H1 (cell line): ENCODE measurements at regions not wholly inside any gene's neighbourhood (a gene's known extent, or its start where the extent isn't known, plus 50 kb on each side); places are given as distances from the start of the nearest gene placed in this dataset.

Experiments used
- CTCF ChIA-PET: fragments of 300-600 bp; sonication (Branson Sonifier 250); formaldehyde crosslinking; loops from one replicate; lab custom pipeline; 2021; ENCODE audit not compliant: partially characterized antibody; lab: Charles Lee
- POLR2A ChIA-PET: fragments of 300-600 bp; sonication (Branson Sonifier 250); formaldehyde crosslinking; loops from one replicate; lab custom pipeline; 2021; ENCODE audit warnings: inconsistent platforms; ENCODE audit not compliant: partially characterized antibody; lab: Charles Lee
- DNase-seq, 2 experiments: peaks; one replicate each; pipeline versions ENCODE4 v3.0.0 to v3.0.0-alpha.2; 2010 to 2022; ENCODE audit warnings: low spot score in 2 of 2, low read depth in 1 of 2, mixed read lengths in 1 of 2
- FAIRE-seq: peaks from 2 replicates; lab custom pipeline; 2011; peaks lifted over from hg19 to GRCh38; lab: Jason Lieb, UNC
- H2AFZ ChIP-seq: 2 replicates; pipeline ENCODE4 v1.8.1; 2012; ENCODE audit warnings: low read length, inconsistent platforms
- H2AK5ac ChIP-seq: 2 replicates; pipeline ENCODE4 v1.6.1; 2013; ENCODE audit warnings: low read depth, low read length
- H2BK120ac ChIP-seq: replicated peaks from 2 replicates; pipeline ENCODE3; 2013; ENCODE audit warnings: low read depth, low read length, inconsistent platforms
- H2BK12ac ChIP-seq: 2 replicates; pipeline ENCODE4 v1.6.1; 2013; ENCODE audit warnings: low read depth, low read length
- H2BK15ac ChIP-seq: 2 replicates; pipeline ENCODE4 v1.6.1; 2013; ENCODE audit warnings: low read length
- H2BK20ac ChIP-seq: 2 replicates; pipeline ENCODE4 v1.6.1; 2013; ENCODE audit warnings: low read length
- H2BK5ac ChIP-seq: 2 replicates; pipeline ENCODE4 v1.6.1; 2013; ENCODE audit warnings: low read depth, low read length
- H3K14ac ChIP-seq: 2 replicates; pipeline ENCODE4 v1.6.1; 2013; ENCODE audit warnings: inconsistent platforms; ENCODE audit not compliant: insufficient read length
- H3K18ac ChIP-seq: 2 replicates; pipeline ENCODE4 v1.6.1; 2013; ENCODE audit warnings: low read length; ENCODE audit errors: extremely low read depth
- H3K23ac ChIP-seq: 2 replicates; pipeline ENCODE4 v1.6.1; 2013; ENCODE audit warnings: inconsistent platforms; ENCODE audit not compliant: insufficient read length
- H3K23me2 ChIP-seq: 2 replicates; pipeline ENCODE4 v1.6.1; 2013; ENCODE audit warnings: low read depth, low read length
- H3K27ac ChIP-seq: 2 replicates; pipeline ENCODE4 v1.6.1; 2011; ENCODE audit warnings: low read depth, low read length, inconsistent platforms
- H3K27me3 ChIP-seq, 4 experiments: replicated peaks in 1 of 4; 1 replicate in 1 of 4; 2 replicates in 3 of 4; pipeline versions ENCODE4 v1.6.1 to v1.8.1; 2011 to 2013; ENCODE audit warnings: low read length in 3 of 4, mild to moderate bottlenecking in 3 of 4, inconsistent platforms in 2 of 4, mixed read lengths in 2 of 4, moderate library complexity in 1 of 4; ENCODE audit not compliant: control insufficient read depth in 3 of 4, insufficient read depth in 3 of 4; ENCODE audit errors: extremely low read depth in 1 of 4
- H3K36me3 ChIP-seq, 4 experiments: 2 replicates each; pipeline versions ENCODE4 v1.6.1 to v1.8.1; 2011 to 2013; ENCODE audit warnings: mild to moderate bottlenecking in 4 of 4, low read length in 3 of 4, moderate library complexity in 2 of 4, control low read depth in 1 of 4, inconsistent platforms in 1 of 4; ENCODE audit not compliant: insufficient read depth in 4 of 4, control insufficient read depth in 2 of 4
- H3K4ac ChIP-seq: replicated peaks from 2 replicates; pipeline ENCODE3; 2013; ENCODE audit warnings: low read length, low read depth, mixed read lengths, inconsistent platforms; ENCODE audit not compliant: insufficient read length
- H3K4me1 ChIP-seq, 4 experiments: replicated peaks in 1 of 4; 1 replicate in 1 of 4; 2 replicates in 3 of 4; pipeline versions ENCODE4 v1.6.1 to v1.8.1; 2011 to 2013; ENCODE audit warnings: low read length in 3 of 4, inconsistent platforms in 2 of 4, mixed read lengths in 1 of 4; ENCODE audit not compliant: insufficient read depth in 4 of 4, control insufficient read depth in 3 of 4
- H3K4me2 ChIP-seq, 2 experiments: 2 replicates each; pipeline versions ENCODE4 v1.6.1 to v1.8.1; 2011 to 2013; ENCODE audit warnings: low read depth in 2 of 2, low read length in 2 of 2, control low read depth in 1 of 2, inconsistent platforms in 1 of 2, mild to moderate bottlenecking in 1 of 2; ENCODE audit not compliant: insufficient read depth in 1 of 2
- H3K4me3 ChIP-seq, 4 experiments: fragments of 200-600, 300-600 bp in 1 of 4; sonication (generic), shearing (Covaris generic), sonication (Bioruptor Twin) in 1 of 4; 2 replicates each; pipeline versions ENCODE4 v1.5.1 to v1.8.1; 2011 to 2016; ENCODE audit warnings: low read length in 4 of 4, low read depth in 3 of 4, control low read depth in 2 of 4, inconsistent platforms in 2 of 4, mild to moderate bottlenecking in 2 of 4, mixed read lengths in 1 of 4, moderate library complexity in 1 of 4; ENCODE audit not compliant: insufficient read depth in 2 of 4; ENCODE audit errors: extremely low read depth in 1 of 4
- H3K56ac ChIP-seq: replicated peaks from 2 replicates; pipeline ENCODE3; 2013; ENCODE audit warnings: low read depth, mild to moderate bottlenecking, mixed read lengths, low read length, inconsistent platforms; ENCODE audit not compliant: insufficient read length
- H3K79me1 ChIP-seq: 2 replicates; pipeline ENCODE4 v1.6.1; 2013; ENCODE audit warnings: low read depth, low read length, control low read depth
- H3K79me2 ChIP-seq, 2 experiments: 2 replicates each; pipeline versions ENCODE4 v1.6.1 to v1.8.1; 2012 to 2013; ENCODE audit warnings: low read length in 2 of 2, mild to moderate bottlenecking in 2 of 2, inconsistent platforms in 1 of 2; ENCODE audit not compliant: insufficient read depth in 2 of 2, control insufficient read depth in 1 of 2
- H3K9ac ChIP-seq, 4 experiments: replicated peaks in 1 of 4; 1 replicate in 1 of 4; 2 replicates in 3 of 4; pipeline versions ENCODE4 v1.6.1 to v1.8.1; 2011 to 2013; ENCODE audit warnings: low read depth in 3 of 4, low read length in 3 of 4, control low read depth in 2 of 4, mild to moderate bottlenecking in 2 of 4, moderate library complexity in 2 of 4, inconsistent platforms in 1 of 4; ENCODE audit errors: extremely low read depth in 1 of 4
- H3K9me3 ChIP-seq, 2 experiments: 2 replicates each; pipeline versions ENCODE4 v1.6.1 to v1.8.1; 2012 to 2013; ENCODE audit warnings: mild to moderate bottlenecking in 2 of 2, moderate library complexity in 2 of 2, control low read depth in 1 of 2, inconsistent platforms in 1 of 2, low read depth in 1 of 2, low read length in 1 of 2, mixed read lengths in 1 of 2; ENCODE audit not compliant: insufficient read depth in 2 of 2
- H4K20me1 ChIP-seq, 2 experiments: replicated peaks in 1 of 2; 2 replicates each; pipeline versions ENCODE3 to v1.8.1; 2011 to 2013; ENCODE audit warnings: inconsistent platforms in 2 of 2, low read length in 2 of 2, mild to moderate bottlenecking in 1 of 2; ENCODE audit not compliant: insufficient read depth in 2 of 2, control insufficient read depth in 1 of 2
- H4K5ac ChIP-seq: 2 replicates; pipeline ENCODE4 v1.6.1; 2013; ENCODE audit warnings: low read length, low read depth, mixed read lengths, inconsistent platforms; ENCODE audit not compliant: insufficient read length
- H4K8ac ChIP-seq: 2 replicates; pipeline ENCODE4 v1.8.0; 2013; ENCODE audit warnings: mild to moderate bottlenecking, moderate library complexity, low read length, inconsistent platforms; ENCODE audit not compliant: insufficient read depth; ENCODE audit errors: extremely low read depth
- H4K91ac ChIP-seq: replicated peaks from 2 replicates; pipeline ENCODE3; 2013; ENCODE audit warnings: low read length, mixed read lengths, inconsistent platforms; ENCODE audit not compliant: insufficient read length
- ASH2L ChIP-seq: fragments of 200-600, 300-600 bp; sonication (generic); IDR thresholded peaks from one replicate; pipeline ENCODE4 v1.7.1; 2017; ENCODE audit warnings: low read length
- CEBPB ChIP-seq: IDR thresholded peaks from 2 replicates; pipeline ENCODE4 v1.6.1; 2012; ENCODE audit warnings: low read depth, low read length
- HDAC2 ChIP-seq, 2 experiments: fragments of 300-600 bp in 1 of 2; sonication (generic) in 1 of 2; IDR thresholded peaks; 2 replicates each; pipeline ENCODE4 v1.6.1; 2011 to 2012; ENCODE audit warnings: low read depth in 2 of 2, low read length in 2 of 2, mild to moderate bottlenecking in 2 of 2, moderate library complexity in 2 of 2, borderline replicate concordance in 1 of 2, inconsistent platforms in 1 of 2
- NRF1 ChIP-seq: IDR thresholded peaks from 2 replicates; pipeline ENCODE4 v1.6.1; 2011; ENCODE audit warnings: mild to moderate bottlenecking, low read depth, low read length, improper control_type of control experiment
- POLR2A ChIP-seq, 2 experiments: IDR thresholded peaks; 1 replicate in 1 of 2; 2 replicates in 1 of 2; pipeline ENCODE4 v1.6.1; 2011; ENCODE audit warnings: low read depth in 2 of 2, low read length in 2 of 2, mild to moderate bottlenecking in 2 of 2; ENCODE audit errors: control extremely low read depth in 1 of 2
- POU5F1 ChIP-seq: IDR thresholded peaks from 2 replicates; pipeline ENCODE4 v1.6.1; 2011; ENCODE audit warnings: low read depth, mild to moderate bottlenecking, low read length, moderate library complexity
- RAD21 ChIP-seq, 2 experiments: IDR thresholded peaks in 1 of 2; conservative IDR thresholded peaks in 1 of 2; 2 replicates each; pipeline ENCODE4 v1.6.1; 2011; ENCODE audit warnings: low read depth in 2 of 2, low read length in 2 of 2, improper control_type of control experiment in 1 of 2, inconsistent platforms in 1 of 2, mild to moderate bottlenecking in 1 of 2, moderate library complexity in 1 of 2
- RBBP5 ChIP-seq: IDR thresholded peaks from 2 replicates; pipeline ENCODE4 v1.7.1; 2012; ENCODE audit warnings: low read depth, mild to moderate bottlenecking, inconsistent platforms, low read length, moderate library complexity, borderline replicate concordance
- SIN3A ChIP-seq, 2 experiments: IDR thresholded peaks in 1 of 2; conservative IDR thresholded peaks in 1 of 2; 2 replicates each; pipeline ENCODE4 v1.6.1; 2011 to 2012; ENCODE audit warnings: low read length in 2 of 2, improper control_type of control experiment in 1 of 2, low read depth in 1 of 2, mild to moderate bottlenecking in 1 of 2
- SP4 ChIP-seq: IDR thresholded peaks from 2 replicates; pipeline ENCODE4 v1.6.1; 2012; ENCODE audit warnings: low read length, inconsistent platforms
- SUZ12 ChIP-seq: fragments of 200-600 bp; sonication (generic); IDR thresholded peaks from 2 replicates; pipeline ENCODE4 v1.6.1; 2012; ENCODE audit warnings: mild to moderate bottlenecking, inconsistent platforms, low read length, moderate library complexity, mixed read lengths
- YY1 ChIP-seq: IDR thresholded peaks from 2 replicates; pipeline ENCODE4 v1.6.1; 2011; ENCODE audit warnings: low read depth, mild to moderate bottlenecking, low read length
- WGBS, 2 experiments: shearing (Covaris generic) in 1 of 2; methylation state at CpG; one replicate each; pipeline versions ENCODE4 v1.1.6 to v1.1.7; 2013 to 2015; ENCODE audit warnings: low lambda C conversion rate in 2 of 2, mixed read lengths in 2 of 2, inconsistent platforms in 1 of 2, low coverage in 1 of 2, missing lambda C conversion rate in 1 of 2; ENCODE audit not compliant: insufficient replicate concordance in 2 of 2, insufficient coverage in 1 of 2, insufficient read length in 1 of 2; ENCODE audit errors: extremely low coverage in 1 of 2, missing lambda C conversion rate in 1 of 2; 5-methylcytosine and 5-hydroxymethylcytosine counted together
- TF ChIP-seq, protein P1 (sequence below): IDR thresholded peaks from 2 replicates; pipeline ENCODE4 v1.6.1; 2011; ENCODE audit warnings: low read length, improper control_type of control experiment

DNA sequence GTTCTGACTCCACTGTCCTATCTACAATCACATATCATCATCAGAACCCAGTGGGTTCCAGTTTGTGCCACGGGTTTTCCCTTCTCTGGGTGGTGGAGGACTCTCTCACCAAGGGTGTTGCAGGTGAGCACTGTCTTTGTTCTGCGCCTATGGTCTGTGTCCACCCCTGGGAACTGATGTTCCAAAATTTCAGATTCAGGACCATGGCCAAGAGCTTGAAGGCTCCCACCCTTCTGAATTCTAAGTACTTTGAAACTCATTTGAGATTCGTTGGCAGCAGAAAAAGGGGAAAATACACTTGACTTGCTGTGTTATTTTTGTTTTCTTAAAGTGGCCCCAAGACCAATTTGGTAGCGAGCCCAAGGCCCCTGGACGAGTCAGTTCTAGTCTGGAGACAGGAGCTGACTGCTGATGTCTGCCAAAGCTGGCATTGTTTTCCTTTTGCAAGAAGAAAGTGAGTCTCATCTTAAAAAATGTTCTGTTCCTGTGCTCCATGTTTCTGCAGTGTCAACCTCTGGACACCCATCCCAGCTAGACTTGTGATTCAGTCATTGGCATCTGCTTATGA, 310.9 kb downstream of the HAPSTR1 start:
- no peak overlapping the region for H2BK12ac ChIP-seq
- no peak overlapping the region for H3K4ac ChIP-seq
- no peaks in the 10 kb centered on the region; a peak in 1 of 8 replicates for H3K36me3 ChIP-seq
- H4K8ac ChIP-seq, result no peak overlapping the region
- H2AFZ ChIP-seq, result no peak overlapping the region
- H4K91ac ChIP-seq, result no peak overlapping the region
- DNase-seq (no peak), FAIRE-seq (no peak)
- H3K27me3 ChIP-seq, result no peaks in the 10 kb centered on the region
- no peak overlapping the region for H2BK20ac ChIP-seq
- no peak overlapping the region for H3K14ac ChIP-seq
- no peak overlapping the region for H3K18ac ChIP-seq
- no peaks in the 10 kb centered on the region for H3K79me2 ChIP-seq
- no peak overlapping the region for H2BK15ac ChIP-seq
- no peak overlapping the region for H3K9ac ChIP-seq
- H2AK5ac ChIP-seq, result no peak overlapping the region
- H2BK5ac ChIP-seq, result no peak overlapping the region
- POLR2A ChIA-PET, result no interaction called here
- no peak overlapping the region for H3K4me3 ChIP-seq
- no peaks in the 10 kb centered on the region for H3K4me1 ChIP-seq
- no peaks in the 10 kb centered on the region for H3K9me3 ChIP-seq
- CTCF ChIA-PET, result interaction anchor here (0.7 kb wide), 1 partner anchor 95 kb away, joined by 3 read pairs; no protein-coding TSS in a partner anchor
- peaks cover 4% of the 10 kb centered on the region; the same call in 1 of the 2 replicates for H3K23me2 ChIP-seq
- no peak overlapping the region for H3K23ac ChIP-seq
- H2BK120ac ChIP-seq, result no peak overlapping the region
- 88% methylated on average over 5 of the region's 5 CpGs; no CpG with 5 or more reads in 1 of the 2 experiments for WGBS, 2 experiments
- no peak overlapping the region for H3K27ac ChIP-seq
- no peak overlapping the region for H3K4me2 ChIP-seq
- H4K20me1 ChIP-seq, result peaks cover 0 to 2% of the 10 kb centered on the region in 2 experiments
- no peak overlapping the region for H4K5ac ChIP-seq
- H3K56ac ChIP-seq, result no peak overlapping the region
- H3K79me1 ChIP-seq, result no peaks in the 10 kb centered on the region
- TF ChIP-seq SUZ12, result no peak
- no peak for TF ChIP-seq ASH2L
- no peak for TF ChIP-seq RBBP5
- TF ChIP-seq HDAC2 (IDR thresholded peaks at IDR 0.05; ENCODE audit: borderline replicate concordance in 1 of 2, low read depth in 2 of 2, low read length in 2 of 2), result no peak
- TF ChIP-seq, protein P1, sequence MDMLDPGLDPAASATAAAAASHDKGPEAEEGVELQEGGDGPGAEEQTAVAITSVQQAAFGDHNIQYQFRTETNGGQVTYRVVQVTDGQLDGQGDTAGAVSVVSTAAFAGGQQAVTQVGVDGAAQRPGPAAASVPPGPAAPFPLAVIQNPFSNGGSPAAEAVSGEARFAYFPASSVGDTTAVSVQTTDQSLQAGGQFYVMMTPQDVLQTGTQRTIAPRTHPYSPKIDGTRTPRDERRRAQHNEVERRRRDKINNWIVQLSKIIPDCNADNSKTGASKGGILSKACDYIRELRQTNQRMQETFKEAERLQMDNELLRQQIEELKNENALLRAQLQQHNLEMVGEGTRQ, result no peak
- TF ChIP-seq CEBPB, result no peak
- no peak for TF ChIP-seq SIN3A (conservative IDR thresholded peaks at IDR 0.05 in 1 of 2, IDR thresholded peaks at IDR 0.05 in 1 of 2; ENCODE audit: low read depth in 1 of 2, low read length in 2 of 2)
- TF ChIP-seq RAD21 (IDR thresholded peaks at IDR 0.05 in 1 of 2, conservative IDR thresholded peaks at IDR 0.05 in 1 of 2; ENCODE audit: low read depth in 2 of 2, low read length in 2 of 2), result no peak
- TF ChIP-seq SP4, result no peak
- TF ChIP-seq POU5F1, result no peak
- TF ChIP-seq YY1, result no peak
- TF ChIP-seq POLR2A (IDR thresholded peaks at IDR 0.05; ENCODE audit: control extremely low read depth in 1 of 2, low read depth in 2 of 2, low read length in 2 of 2), result no peak
- no peak for TF ChIP-seq NRF1
